ENCODE measurements at regions not wholly inside any gene's neighbourhood (a gene's known extent, or its start where the extent isn't known, plus 50 kb on each side); places are given as distances from the start of the nearest gene placed in this dataset.
"Not testable (repeated sequence)": the region's sequence is repeated elsewhere in the genome, so short reads cannot be mapped to it uniquely, and the experiment has no call there.

DNA sequence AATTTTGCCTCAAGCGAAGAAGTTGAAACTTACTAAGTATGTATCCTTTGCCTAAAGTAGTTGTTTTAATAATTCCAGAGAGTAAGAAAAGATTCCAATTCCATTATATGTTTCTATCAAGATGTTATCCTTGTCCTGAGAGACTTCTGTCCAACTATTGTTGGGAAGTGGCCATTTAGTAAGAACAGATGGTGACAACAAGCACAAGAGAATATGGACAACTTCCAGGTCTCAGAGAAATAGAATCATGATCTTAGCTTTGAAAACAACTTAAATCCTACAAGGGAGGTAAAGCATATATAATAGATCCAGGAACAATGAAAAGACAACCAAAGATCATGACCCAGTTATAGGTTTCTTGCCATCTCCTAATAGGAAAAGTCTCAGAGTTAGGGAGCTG lies 486.6 kb upstream of the PCDH10 start:
- H3K36me3 ChIP-seq, result no peaks in the 10 kb centered on the region
- no peak overlapping the region for H3K27ac ChIP-seq
- no peak overlapping the region for H3K4me3 ChIP-seq
- no peaks in the 10 kb centered on the region for H4K20me1 ChIP-seq
- peaks cover 0 to 13% (median 5%) of the 10 kb centered on the region in 11 experiments; a peak in 4 of 22 replicates for H3K9me3 ChIP-seq (replicated peaks in 1 of 11)
- no peak for TF ChIP-seq Cebpa-rat (IDR thresholded peaks at IDR 0.05)
- no peak overlapping the region for H3K9ac ChIP-seq
- no peaks in the 10 kb centered on the region for H3K27me3 ChIP-seq
- no peaks in the 10 kb centered on the region for H3K4me1 ChIP-seq
- no peak overlapping the region for H3K4me2 ChIP-seq

DNA sequence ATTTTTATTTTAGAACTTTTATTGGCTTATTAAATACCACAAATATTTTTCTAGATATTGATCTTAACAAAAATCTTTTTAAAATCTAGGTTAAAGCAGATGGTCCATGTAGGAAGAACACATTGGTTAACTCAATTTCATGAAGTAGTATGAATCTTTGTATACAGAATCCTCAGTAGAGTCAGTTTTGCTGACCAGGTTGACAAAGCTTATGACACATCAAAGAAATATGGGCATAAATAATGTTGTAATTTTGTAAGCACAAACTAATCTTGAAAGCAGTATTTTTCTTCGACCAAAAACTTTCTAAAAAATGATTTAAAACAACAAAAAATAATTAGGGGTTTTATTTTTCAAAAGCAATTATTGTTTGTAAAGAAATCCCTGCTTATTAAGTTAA lies 479.3 kb upstream of the PCDH10 start:
- H3K27me3 ChIP-seq, result no peaks in the 10 kb centered on the region
- no peaks in the 10 kb centered on the region for H3K36me3 ChIP-seq
- no peaks in the 10 kb centered on the region for H3K9me3 ChIP-seq (replicated peaks in 1 of 11)
- no peak overlapping the region for H3K9ac ChIP-seq
- no peak for TF ChIP-seq Cebpa-rat (IDR thresholded peaks at IDR 0.05)
- H3K4me3 ChIP-seq, result no peak overlapping the region
- H3K4me2 ChIP-seq, result no peak overlapping the region
- no peak overlapping the region for H3K27ac ChIP-seq
- H4K20me1 ChIP-seq, result no peaks in the 10 kb centered on the region
- H3K4me1 ChIP-seq, result no peaks in the 10 kb centered on the region

DNA sequence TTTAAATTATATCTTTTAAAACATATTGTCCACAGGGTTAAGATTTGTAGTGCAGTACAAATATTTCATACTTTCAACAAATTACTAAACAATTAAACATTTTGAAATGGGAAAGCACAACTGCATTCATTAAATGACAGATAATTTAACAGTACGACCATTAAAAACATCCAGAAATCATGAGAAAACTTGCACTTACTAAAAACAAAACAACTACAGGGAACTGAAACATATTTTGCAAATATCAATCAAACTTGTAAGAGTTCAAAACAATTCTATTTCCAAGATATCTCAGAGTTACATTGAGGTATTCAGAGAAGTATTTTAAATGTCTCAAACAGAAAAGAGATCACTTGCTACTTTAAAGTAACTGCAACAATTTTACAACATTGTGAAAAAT lies 478.5 kb upstream of the PCDH10 start:
- H4K20me1 ChIP-seq, result no peaks in the 10 kb centered on the region
- no peak overlapping the region for H3K9ac ChIP-seq
- no peaks in the 10 kb centered on the region for H3K36me3 ChIP-seq
- H3K27me3 ChIP-seq, result no peaks in the 10 kb centered on the region
- H3K4me3 ChIP-seq, result no peak overlapping the region
- H3K4me1 ChIP-seq, result no peaks in the 10 kb centered on the region
- no peaks in the 10 kb centered on the region for H3K9me3 ChIP-seq (replicated peaks in 1 of 11)
- no peak overlapping the region for H3K4me2 ChIP-seq
- H3K27ac ChIP-seq, result no peak overlapping the region
- TF ChIP-seq Cebpa-rat (IDR thresholded peaks at IDR 0.05), result no peak

DNA sequence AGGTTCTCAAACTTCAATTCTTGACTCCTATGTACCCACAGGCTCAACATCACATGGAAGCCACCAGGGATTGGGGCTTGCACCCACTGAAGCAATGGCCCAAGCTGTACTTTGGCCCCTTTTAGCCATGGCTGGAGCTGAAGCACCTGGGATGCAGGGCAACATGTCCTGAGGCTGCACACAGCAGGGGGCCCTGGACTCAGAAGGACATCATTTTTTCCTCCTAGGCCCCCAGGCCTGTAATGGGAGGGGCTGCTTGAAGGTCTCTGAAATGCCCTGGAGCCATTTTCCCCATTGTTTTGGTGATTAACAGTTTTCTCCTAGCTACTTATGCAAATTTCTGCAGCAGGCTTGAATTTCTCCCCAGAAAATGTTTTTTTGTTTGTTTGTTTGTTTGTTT lies 465.1 kb upstream of the PCDH10 start:
- no peak for TF ChIP-seq Cebpa-rat (IDR thresholded peaks at IDR 0.05)
- Histone ChIP-seq H3K4me3 (peak overlapping the region in 2 of 10 experiments; percentile 8 to 9; a peak in 1 of 20 replicates), H3K4me1 (no peaks in the 10 kb centered on the region), H3K9ac (no peak overlapping the region), H4K20me1 (no peaks in the 10 kb centered on the region), H3K27ac (no peak overlapping the region), H3K36me3 (peaks cover 0 to 4% (median 0%) of the 10 kb centered on the region in 11 experiments; a peak in 1 of 22 replicates), H3K4me2 (no peak overlapping the region), H3K27me3 (no peaks in the 10 kb centered on the region), H3K9me3 (replicated peaks in 1 of 11) (peaks cover 21 to 31% (median 26%) of the 10 kb centered on the region in 11 experiments)

DNA sequence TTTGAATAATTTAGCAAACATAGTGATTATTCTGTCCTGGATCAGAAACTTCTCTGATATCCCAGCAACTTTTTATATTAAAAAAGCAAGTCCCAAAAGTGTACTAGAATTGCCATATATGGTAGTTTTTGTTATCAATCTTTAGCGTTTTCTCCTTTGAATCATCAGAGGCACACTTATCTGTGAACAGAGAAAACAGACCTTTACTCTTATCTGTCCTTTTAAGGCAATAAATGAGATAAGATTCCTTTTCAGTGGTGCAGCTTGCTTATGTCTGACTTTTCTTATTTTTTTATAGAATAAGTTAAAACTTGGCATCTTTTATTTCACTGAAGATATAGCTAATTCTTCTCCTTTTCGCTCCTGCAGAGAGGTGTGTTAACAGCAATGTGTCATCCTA lies 458.1 kb upstream of the PCDH10 start:
- no peak overlapping the region for H3K4me3 ChIP-seq
- H3K9me3 ChIP-seq (replicated peaks in 1 of 11), result peaks cover 0 to 4% (median 0%) of the 10 kb centered on the region in 11 experiments; a peak in 1 of 22 replicates
- no peaks in the 10 kb centered on the region for H3K27me3 ChIP-seq
- H3K4me2 ChIP-seq, result no peak overlapping the region
- no peak overlapping the region for H3K27ac ChIP-seq
- no peak overlapping the region for H3K9ac ChIP-seq
- no peaks in the 10 kb centered on the region for H4K20me1 ChIP-seq
- H3K36me3 ChIP-seq, result no peaks in the 10 kb centered on the region
- H3K4me1 ChIP-seq, result no peaks in the 10 kb centered on the region
- TF ChIP-seq Cebpa-rat (IDR thresholded peaks at IDR 0.05), result no peak

DNA sequence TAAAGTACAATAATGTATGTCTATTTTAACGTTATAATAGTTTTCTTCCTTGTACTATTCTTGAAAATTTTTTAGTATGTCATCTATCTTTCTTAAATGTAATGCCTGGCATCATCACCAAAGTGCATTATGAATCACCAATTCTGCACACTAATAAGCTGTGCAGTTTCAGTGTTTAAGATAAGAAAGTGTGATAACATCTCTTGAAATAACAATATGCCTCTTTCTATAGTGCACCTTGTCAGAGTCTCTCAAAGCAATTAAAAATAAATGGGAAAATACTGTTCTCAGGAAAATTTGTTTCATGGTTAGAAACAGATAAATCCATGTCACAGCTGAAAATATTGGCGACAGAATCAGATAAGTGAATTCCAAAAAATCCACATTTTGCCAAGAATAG lies 457.4 kb upstream of the PCDH10 start:
- Histone ChIP-seq H3K4me2 (no peak overlapping the region), H3K36me3 (no peaks in the 10 kb centered on the region), H4K20me1 (no peaks in the 10 kb centered on the region), H3K9ac (no peak overlapping the region), H3K4me1 (no peaks in the 10 kb centered on the region), H3K27me3 (no peaks in the 10 kb centered on the region), H3K9me3 (replicated peaks in 1 of 11) (peaks cover 0 to 4% (median 0%) of the 10 kb centered on the region in 11 experiments; a peak in 1 of 22 replicates), H3K4me3 (no peak overlapping the region), H3K27ac (no peak overlapping the region)
- no peak for TF ChIP-seq Cebpa-rat (IDR thresholded peaks at IDR 0.05)

DNA sequence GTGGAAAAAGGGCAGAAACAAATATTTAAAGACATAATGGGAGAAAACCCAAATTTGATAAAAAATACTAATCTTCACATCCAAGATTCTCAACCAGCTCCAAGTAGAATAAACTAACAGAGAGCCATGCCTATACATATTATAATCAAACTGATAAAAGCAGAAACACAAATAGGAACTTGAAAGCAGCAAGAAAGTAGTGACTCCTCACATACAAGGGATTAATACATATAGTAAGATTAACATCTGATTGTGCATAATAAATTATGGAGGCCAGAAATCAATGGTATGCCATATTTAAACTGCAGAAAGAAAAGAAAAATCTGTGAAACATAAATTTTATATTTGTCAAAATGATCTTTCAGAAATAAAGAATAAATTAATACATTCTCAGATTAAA lies 454.3 kb upstream of the PCDH10 start:
- H3K4me2 ChIP-seq, result no peak overlapping the region
- no peak for TF ChIP-seq Cebpa-rat (IDR thresholded peaks at IDR 0.05)
- no peak overlapping the region for H3K9ac ChIP-seq
- H3K27me3 ChIP-seq, result no peaks in the 10 kb centered on the region
- H3K9me3 ChIP-seq (replicated peaks in 1 of 11), result peaks cover 0 to 9% (median 0%) of the 10 kb centered on the region in 11 experiments; a peak in 2 of 22 replicates
- no peaks in the 10 kb centered on the region for H3K36me3 ChIP-seq
- no peak overlapping the region for H3K27ac ChIP-seq
- no peak overlapping the region for H3K4me3 ChIP-seq
- H4K20me1 ChIP-seq, result no peaks in the 10 kb centered on the region
- no peaks in the 10 kb centered on the region for H3K4me1 ChIP-seq

DNA sequence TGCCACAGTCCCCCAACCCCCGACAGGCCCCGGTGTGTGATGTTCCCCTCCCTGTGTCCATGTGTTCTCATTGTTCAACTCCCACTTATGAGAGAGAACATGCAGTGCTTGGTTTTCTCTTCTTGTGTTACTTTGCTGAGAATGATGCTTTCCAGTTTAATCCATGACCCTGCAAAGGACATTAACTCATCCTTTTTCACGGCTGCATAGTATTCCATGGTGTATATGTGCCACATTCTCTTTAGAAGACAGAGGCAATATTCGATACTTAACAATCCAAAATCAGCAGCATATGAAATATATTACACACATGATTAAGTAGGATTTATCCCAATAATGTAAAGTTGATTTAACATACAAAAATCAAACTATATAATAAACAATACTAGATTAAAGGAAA lies 451.6 kb upstream of the PCDH10 start:
- H3K9me3 ChIP-seq (replicated peaks in 1 of 11); H3K27ac ChIP-seq; H3K4me3 ChIP-seq; H4K20me1 ChIP-seq; H3K4me2 ChIP-seq; H3K27me3 ChIP-seq; H3K9ac ChIP-seq; H3K36me3 ChIP-seq; H3K4me1 ChIP-seq: not testable (repeated sequence)

DNA sequence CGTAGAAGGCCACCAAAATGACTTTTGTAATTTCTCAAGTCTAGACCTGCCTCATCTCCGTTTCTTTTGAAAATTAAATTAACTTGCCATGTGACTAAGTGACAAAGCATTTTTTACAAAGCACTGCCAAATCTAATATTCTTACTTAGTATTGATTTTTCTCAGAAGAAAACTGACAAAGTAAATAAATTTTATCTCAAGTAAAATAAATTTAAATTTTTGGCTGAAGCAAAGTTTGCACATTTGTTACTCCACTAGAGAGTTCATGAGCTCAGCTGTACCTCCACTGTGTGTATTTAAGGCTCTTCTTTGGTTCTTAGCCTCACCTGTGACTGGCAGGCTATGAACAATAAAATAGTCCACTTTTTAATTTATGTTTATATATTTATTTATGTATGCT lies 441.1 kb upstream of the PCDH10 start:
- Histone ChIP-seq H4K20me1 (no peaks in the 10 kb centered on the region), H3K36me3 (no peaks in the 10 kb centered on the region), H3K4me2 (no peak overlapping the region), H3K4me3 (no peak overlapping the region), H3K27ac (no peak overlapping the region), H3K27me3 (no peaks in the 10 kb centered on the region), H3K4me1 (no peaks in the 10 kb centered on the region), H3K9ac (no peak overlapping the region), H3K9me3 (replicated peaks in 1 of 11) (no peaks in the 10 kb centered on the region)
- no peak for TF ChIP-seq Cebpa-rat (IDR thresholded peaks at IDR 0.05)

DNA sequence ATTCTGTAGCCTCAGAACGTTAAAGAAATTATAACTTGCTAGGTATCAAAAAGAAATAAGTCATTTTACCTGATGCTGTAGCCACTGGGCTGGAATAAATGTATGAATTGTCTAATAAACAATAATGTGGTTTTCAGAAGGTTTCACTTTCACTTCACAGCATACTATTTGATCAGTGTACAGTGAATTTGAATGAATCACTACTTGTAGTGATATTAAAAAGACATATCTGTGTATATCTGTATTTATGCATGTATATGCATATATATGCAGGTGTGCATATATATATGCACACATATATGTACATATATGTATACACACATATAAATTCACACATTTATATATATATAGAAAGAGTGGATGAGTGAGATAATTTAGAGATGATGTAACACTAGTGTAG lies 440.0 kb upstream of the PCDH10 start:
- H3K4me1 ChIP-seq, result no peaks in the 10 kb centered on the region
- no peak overlapping the region for H3K4me3 ChIP-seq
- H3K27me3 ChIP-seq, result no peaks in the 10 kb centered on the region
- no peak overlapping the region for H3K4me2 ChIP-seq
- no peak overlapping the region for H3K27ac ChIP-seq
- no peaks in the 10 kb centered on the region for H3K36me3 ChIP-seq
- no peaks in the 10 kb centered on the region for H3K9me3 ChIP-seq (replicated peaks in 1 of 11)
- no peak for TF ChIP-seq Cebpa-rat (IDR thresholded peaks at IDR 0.05)
- H3K9ac ChIP-seq, result no peak overlapping the region
- no peaks in the 10 kb centered on the region for H4K20me1 ChIP-seq

DNA sequence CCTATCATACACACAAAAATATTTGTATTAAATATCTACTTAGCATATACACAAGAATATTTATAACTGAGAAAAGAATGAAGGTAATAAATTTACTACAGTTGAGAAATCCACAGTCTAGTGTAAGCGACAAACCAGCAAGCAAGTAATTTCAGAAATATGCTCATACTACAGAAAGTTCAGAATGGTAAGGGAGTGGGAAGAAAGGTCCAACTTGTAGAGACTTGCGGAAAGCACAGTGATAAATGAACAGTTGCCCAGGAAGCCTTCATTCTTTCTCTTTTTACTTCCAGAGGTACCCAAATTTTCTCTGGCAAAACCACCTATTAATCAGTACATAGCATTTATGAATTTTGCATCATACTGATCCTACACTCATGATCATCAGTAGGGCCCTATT lies 438.1 kb upstream of the PCDH10 start:
- H3K4me3 ChIP-seq, result no peak overlapping the region

More for the DNA sequence above, 438.1 kb upstream of the PCDH10 start:
- Histone ChIP-seq H3K9ac (no peak overlapping the region), H3K36me3 (no peaks in the 10 kb centered on the region), H3K27ac (no peak overlapping the region), H3K27me3 (no peaks in the 10 kb centered on the region), H3K4me1 (no peaks in the 10 kb centered on the region), H3K9me3 (replicated peaks in 1 of 11) (no peaks in the 10 kb centered on the region), H3K4me2 (no peak overlapping the region), H4K20me1 (no peaks in the 10 kb centered on the region)
- TF ChIP-seq Cebpa-rat (IDR thresholded peaks at IDR 0.05), result no peak

All from BLaER1 treated with 17β-estradiol and CSF1 and Interleukin-3, amounts not matched to agents 10 nM and 100 nM (cell line).